ENCODE measurements at regions not wholly inside any gene's neighbourhood (a gene's known extent, or its start where the extent isn't known, plus 50 kb on each side); places are given as distances from the start of the nearest gene placed in this dataset.

GRCh38 chr13:84686458-84686857 is 804.2 kb upstream of the SLITRK1 start:
- H3K9me2 ChIP-seq (ENCODE audit: low read depth, low read length): no peaks in the 10 kb centered on the region
- no peak overlapping the region for H3K27ac ChIP-seq (ENCODE audit: low read depth, low read length, poor library complexity, severe bottlenecking)
- no peaks in the 10 kb centered on the region for H3K9me3 ChIP-seq (ENCODE audit: low read length)
- H4K20me1 ChIP-seq (ENCODE audit: insufficient read depth, low read length): no peaks in the 10 kb centered on the region
- H3K79me2 ChIP-seq (ENCODE audit: insufficient read depth, low read length): no peaks in the 10 kb centered on the region
- no peak overlapping the region for H2AFZ ChIP-seq (ENCODE audit: low read length)
- no peak overlapping the region for H3K4me2 ChIP-seq (ENCODE audit: low read length)
- H3K9ac ChIP-seq (ENCODE audit: low read length): no peak overlapping the region
- no peaks in the 10 kb centered on the region for H3K36me3 ChIP-seq (ENCODE audit: insufficient read depth, low read length)
- TF ChIP-seq CTCF (IDR thresholded peaks at IDR 0.05; ENCODE audit: low read length) (no peak), EZH2 (IDR thresholded peaks at IDR 0.05; ENCODE audit: borderline replicate concordance, low read length) (no peak)
- H3K4me3 ChIP-seq (ENCODE audit: low read depth, low read length, poor library complexity, severe bottlenecking): no peak overlapping the region
- H3K4me1 ChIP-seq (ENCODE audit: insufficient read depth, low read length, severe bottlenecking): no peaks in the 10 kb centered on the region
- H3F3A ChIP-seq (ENCODE audit: insufficient read depth, low read length): no peaks in the 10 kb centered on the region
- H3K27me3 ChIP-seq (ENCODE audit: insufficient read depth, low read length): no peaks in the 10 kb centered on the region

- TF ChIP-seq EZH2 (IDR thresholded peaks at IDR 0.05; ENCODE audit: borderline replicate concordance, low read length) (no peak), CTCF (IDR thresholded peaks at IDR 0.05; ENCODE audit: low read length) (no peak)
- H3K4me1 ChIP-seq (ENCODE audit: insufficient read depth, low read length, severe bottlenecking): no peaks in the 10 kb centered on the region
- H3K36me3 ChIP-seq (ENCODE audit: insufficient read depth, low read length): no peaks in the 10 kb centered on the region
- no peak overlapping the region for H3K4me2 ChIP-seq (ENCODE audit: low read length)
- H3K4me3 ChIP-seq (ENCODE audit: low read depth, low read length, poor library complexity, severe bottlenecking): no peak overlapping the region
- H3K9me3 ChIP-seq (ENCODE audit: low read length): no peaks in the 10 kb centered on the region
- H3K27me3 ChIP-seq (ENCODE audit: insufficient read depth, low read length): no peaks in the 10 kb centered on the region
- H3K9ac ChIP-seq (ENCODE audit: low read length): no peak overlapping the region
- H3K9me2 ChIP-seq (ENCODE audit: low read depth, low read length): no peaks in the 10 kb centered on the region
- H3F3A ChIP-seq (ENCODE audit: insufficient read depth, low read length): no peaks in the 10 kb centered on the region
- no peaks in the 10 kb centered on the region for H4K20me1 ChIP-seq (ENCODE audit: insufficient read depth, low read length)
- H3K27ac ChIP-seq (ENCODE audit: low read depth, low read length, poor library complexity, severe bottlenecking): no peak overlapping the region
- H2AFZ ChIP-seq (ENCODE audit: low read length): no peak overlapping the region
- no peaks in the 10 kb centered on the region for H3K79me2 ChIP-seq (ENCODE audit: insufficient read depth, low read length)
Measured at GRCh38 chr13:84684804-84685203, 802.5 kb upstream of the SLITRK1 start.

DNA sequence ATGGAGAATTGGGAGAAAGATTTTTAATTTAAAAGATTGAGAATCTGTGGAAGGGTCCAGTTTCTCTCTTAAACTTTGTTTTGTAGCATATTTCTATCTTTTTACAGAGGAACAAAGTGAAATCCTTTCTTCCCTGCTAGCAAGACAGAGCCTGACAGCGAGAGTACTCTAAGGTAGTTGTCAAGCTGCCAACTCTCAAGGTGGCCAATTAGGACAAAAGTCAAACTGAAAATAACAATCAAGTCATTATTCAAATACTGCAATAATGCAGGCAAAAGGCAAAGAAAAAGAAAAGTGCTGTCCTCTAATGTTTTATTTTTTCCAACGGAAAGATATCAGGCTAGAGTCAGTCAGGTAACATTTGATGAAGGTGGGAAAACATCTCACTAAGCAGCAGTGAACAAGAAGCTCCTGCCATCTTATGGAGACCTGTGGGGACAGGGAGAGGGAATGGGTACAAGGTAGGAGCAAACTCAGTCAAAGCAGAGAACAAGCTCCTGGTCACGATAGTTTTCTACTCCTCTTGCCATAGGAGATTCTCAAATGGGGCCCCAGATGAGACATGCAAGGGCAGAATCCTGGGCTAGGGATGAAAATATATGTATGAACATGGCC is 801.9 kb upstream of the SLITRK1 start:
- H2AFZ ChIP-seq (ENCODE audit: low read length): no peak overlapping the region
- no peaks in the 10 kb centered on the region for H3K9me3 ChIP-seq (ENCODE audit: low read length)
- H3K79me2 ChIP-seq (ENCODE audit: insufficient read depth, low read length): no peaks in the 10 kb centered on the region
- no peaks in the 10 kb centered on the region for H4K20me1 ChIP-seq (ENCODE audit: insufficient read depth, low read length)
- no peak overlapping the region for H3K27ac ChIP-seq (ENCODE audit: low read depth, low read length, poor library complexity, severe bottlenecking)
- no peak overlapping the region for H3K4me2 ChIP-seq (ENCODE audit: low read length)
- H3K9ac ChIP-seq (ENCODE audit: low read length): no peak overlapping the region
- no peaks in the 10 kb centered on the region for H3K27me3 ChIP-seq (ENCODE audit: insufficient read depth, low read length)
- H3K36me3 ChIP-seq (ENCODE audit: insufficient read depth, low read length): no peaks in the 10 kb centered on the region
- no peaks in the 10 kb centered on the region for H3F3A ChIP-seq (ENCODE audit: insufficient read depth, low read length)
- H3K4me3 ChIP-seq (ENCODE audit: low read depth, low read length, poor library complexity, severe bottlenecking): no peak overlapping the region
- TF ChIP-seq CTCF (IDR thresholded peaks at IDR 0.05; ENCODE audit: low read length) (no peak), EZH2 (IDR thresholded peaks at IDR 0.05; ENCODE audit: borderline replicate concordance, low read length) (no peak)
- H3K9me2 ChIP-seq (ENCODE audit: low read depth, low read length): no peaks in the 10 kb centered on the region
- H3K4me1 ChIP-seq (ENCODE audit: insufficient read depth, low read length, severe bottlenecking): no peaks in the 10 kb centered on the region
